ENCODE measurements at regions not wholly inside any gene's neighbourhood (a gene's known extent, or its start where the extent isn't known, plus 50 kb on each side); places are given as distances from the start of the nearest gene placed in this dataset.

- no peak for DNase-seq
Measured at GRCh38 chr13:104065328-104065727, 999.1 kb upstream of the SLC10A2 start.

- DNase-seq: no peak
Measured at GRCh38 chr13:104057861-104058260, 991.6 kb upstream of the SLC10A2 start.

DNA sequence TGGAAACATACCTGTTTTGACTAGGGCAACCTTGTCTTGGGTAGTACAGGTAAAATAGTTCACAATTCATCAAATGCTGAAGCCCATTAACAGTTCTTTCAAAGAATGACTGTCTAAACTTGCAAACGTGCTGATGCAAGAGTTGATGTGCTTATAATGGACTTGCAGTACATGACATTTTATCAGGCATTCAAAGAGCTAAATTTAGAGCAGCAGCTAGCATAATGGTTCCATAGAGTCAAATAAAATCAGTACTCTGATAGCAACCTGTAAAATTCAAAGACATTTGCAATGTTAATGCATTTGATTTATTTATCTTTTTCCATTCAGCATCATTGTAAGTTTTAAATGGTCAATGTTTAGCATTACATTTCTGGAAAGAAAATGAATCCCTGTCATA lies 979.7 kb upstream of the SLC10A2 start:
- no peak for DNase-seq

DNA sequence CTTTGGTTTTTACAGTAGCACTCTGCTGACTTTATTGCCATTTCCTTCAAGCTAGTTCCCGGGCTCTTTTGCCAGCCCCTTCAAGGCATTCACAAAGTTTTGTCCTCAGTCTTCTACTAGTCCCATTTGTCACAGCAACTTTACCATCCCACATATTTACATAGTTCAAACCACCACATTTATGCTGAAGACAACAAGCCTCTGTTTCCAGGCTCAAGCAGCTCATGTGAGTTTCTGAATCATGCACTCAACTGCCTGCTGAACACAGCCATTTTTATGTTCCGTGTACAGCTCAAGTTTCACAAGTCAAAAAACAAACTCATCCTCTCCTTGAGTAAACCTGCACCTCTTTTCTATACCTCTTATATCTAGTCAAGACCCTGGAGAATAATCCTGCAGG lies 977.0 kb upstream of the SLC10A2 start:
- no peak for DNase-seq

GRCh38 chr13:104034891-104035290 lies 968.7 kb upstream of the SLC10A2 start:
- no peak for DNase-seq

DNA sequence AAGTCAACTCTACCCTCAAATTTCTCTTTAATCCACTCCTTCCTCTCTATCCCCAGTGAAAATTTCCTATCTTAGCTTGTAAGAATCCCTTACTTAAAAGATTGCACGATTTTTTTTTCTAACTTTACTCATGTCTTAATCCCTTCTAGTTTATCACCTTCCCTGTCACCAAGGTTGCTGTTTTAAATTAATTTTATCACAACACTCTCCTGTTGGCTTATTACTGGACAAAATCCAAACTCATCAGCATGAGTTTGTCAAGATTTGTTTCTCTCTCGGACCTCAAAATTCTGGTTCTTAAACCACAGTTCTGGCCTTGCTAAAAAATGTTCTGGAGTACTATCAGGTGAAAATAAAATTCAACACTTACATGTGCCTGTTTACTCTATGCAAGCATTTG lies 959.1 kb upstream of the SLC10A2 start:
- DNase-seq: no peak

DNA sequence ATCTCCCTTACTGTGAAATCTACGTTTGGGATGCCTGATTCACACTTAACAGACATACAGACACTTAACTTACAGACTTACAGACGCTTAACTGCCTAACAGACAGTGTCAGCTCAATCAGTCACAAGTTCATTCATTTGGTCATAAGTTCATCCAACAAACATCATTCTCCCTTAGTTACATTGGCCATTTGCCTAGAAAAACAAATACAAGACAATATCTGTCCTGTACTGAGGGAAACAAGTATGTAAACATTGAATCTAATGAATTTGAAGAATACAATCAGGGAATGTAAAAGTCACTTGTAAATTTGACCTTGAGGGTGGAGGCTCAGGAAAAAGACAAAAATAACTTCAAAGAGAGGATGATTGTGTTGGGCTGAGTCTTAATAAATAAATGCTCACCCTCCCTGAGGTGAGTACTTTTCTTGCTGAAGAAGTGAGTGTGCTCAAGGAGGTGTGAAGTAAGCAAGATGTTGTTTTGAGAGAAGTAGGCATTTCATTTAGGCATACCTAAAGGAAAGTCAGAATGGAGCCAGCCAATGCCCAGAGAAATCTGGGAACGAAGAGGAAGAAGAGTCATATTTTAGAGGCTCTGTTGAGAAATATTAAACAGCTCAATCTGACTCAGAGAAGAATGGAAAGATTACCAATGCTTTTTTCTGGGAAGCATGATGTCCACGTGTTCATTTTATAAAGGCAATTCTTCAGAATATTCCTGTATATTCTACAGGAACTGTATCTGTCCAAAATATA lies 958.4 kb upstream of the SLC10A2 start:
- DNase-seq: no peak

- DNase-seq: no peak
Measured at GRCh38 chr13:104021806-104022397, 955.7 kb upstream of the SLC10A2 start.

DNA sequence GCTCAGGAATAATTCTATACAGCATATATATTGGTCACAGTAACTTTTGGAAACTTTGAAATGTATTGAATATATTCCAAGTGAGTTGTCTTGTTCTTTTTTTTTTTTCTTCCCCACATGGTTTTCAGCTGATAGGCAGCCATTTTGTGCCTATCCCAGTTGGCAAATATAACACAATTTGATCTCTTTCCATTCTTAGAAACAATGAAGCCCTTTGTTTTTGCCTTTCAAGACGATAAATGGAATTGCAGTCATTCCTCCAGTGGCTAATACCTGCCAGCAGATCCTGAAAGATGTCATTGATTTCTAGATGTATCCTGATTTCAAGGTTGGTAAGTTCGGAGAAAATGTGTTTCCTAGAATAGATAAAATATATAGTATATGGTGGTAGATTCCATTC lies 951.1 kb upstream of the SLC10A2 start:
- no peak for DNase-seq

DNA sequence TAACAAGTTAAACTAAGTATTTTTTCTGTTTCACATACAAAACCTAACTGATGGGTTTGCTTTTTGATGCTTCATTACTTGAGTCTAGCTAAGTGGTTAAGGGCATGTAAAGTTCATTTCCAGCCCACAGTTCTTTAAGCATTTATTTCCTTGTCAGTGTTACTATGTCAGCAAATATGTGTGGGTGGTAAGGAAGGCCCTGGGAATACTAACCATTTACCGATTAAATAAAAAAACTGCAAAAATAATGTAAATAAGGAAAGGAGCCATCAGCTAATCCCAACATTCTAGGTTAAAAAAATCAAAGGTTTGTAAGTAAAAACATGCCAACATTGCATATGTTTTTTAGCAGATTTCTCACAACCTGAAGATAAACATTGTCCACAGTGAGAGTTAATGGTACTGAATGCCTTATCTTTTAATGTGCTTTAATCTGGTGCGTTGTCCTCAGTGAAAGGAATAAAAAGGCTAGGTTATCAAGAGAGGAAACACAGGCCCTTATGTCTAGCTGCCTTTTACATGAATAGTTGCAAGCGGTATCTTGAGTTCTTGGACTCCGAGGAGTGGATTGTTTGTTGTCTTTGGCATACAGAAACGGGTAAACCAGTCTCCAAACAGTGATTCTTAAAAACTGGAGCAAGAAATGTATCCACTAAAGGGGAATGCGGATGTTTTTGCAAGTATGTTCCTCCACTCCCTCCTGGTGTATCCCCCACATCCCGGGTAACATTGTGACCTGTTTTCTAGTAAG lies 949.6 kb upstream of the SLC10A2 start:
- DNase-seq: no peak

- no peak for DNase-seq
Measured at GRCh38 chr13:104014803-104015645, 948.8 kb upstream of the SLC10A2 start.

- DNase-seq: no peak
Measured at GRCh38 chr13:104011505-104012241, 945.5 kb upstream of the SLC10A2 start.

- no peak for DNase-seq
Measured at GRCh38 chr13:104008541-104009435, 942.6 kb upstream of the SLC10A2 start.

GRCh38 chr13:104008075-104008474 lies 941.9 kb upstream of the SLC10A2 start:
- no peak for DNase-seq

GRCh38 chr13:104006625-104007075 lies 940.4 kb upstream of the SLC10A2 start:
- no peak for DNase-seq

- DNase-seq: no peak
Measured at GRCh38 chr13:104004572-104004971, 938.4 kb upstream of the SLC10A2 start.

DNA sequence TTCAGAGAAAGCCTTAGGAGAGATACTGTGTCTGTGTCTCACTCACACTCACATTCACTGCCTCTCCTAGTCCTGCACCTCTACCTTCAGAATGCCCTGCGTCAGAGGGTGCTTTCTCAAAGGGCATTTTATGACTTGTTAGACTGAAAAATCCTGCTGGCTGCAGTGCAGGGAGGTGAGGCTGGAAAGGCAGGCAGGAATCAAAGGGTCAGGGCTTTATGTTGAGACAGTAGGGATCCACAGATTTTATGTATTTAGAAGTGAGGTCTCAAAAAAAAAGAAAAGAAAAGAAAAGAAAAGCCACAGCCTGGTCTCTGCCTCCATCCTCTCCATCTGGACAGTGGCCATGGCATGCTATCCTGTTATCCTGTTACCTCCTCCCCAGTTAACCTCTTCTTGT lies 936.0 kb upstream of the SLC10A2 start:
- DNase-seq: no peak

DNA sequence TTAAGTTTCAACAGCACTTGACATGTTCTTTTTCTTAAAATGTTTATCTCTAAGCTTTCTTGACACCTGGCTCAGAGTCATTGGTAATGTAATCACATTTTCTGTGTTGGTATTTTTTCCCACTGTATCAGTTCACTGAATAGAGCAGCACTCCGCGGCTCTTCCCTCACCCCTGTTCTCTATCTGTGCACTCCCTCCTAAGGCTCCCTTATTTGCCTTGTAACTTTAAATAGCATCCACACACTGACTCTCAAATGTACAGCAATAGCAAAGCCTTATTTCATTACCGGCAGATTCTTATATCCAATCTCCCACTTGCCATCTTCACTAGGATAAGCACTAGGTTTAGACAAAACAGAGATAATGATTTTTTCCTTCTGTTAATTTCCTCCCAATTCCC lies 935.5 kb upstream of the SLC10A2 start:
- no peak for DNase-seq

GRCh38 chr13:103996733-103997132 lies 930.5 kb upstream of the SLC10A2 start:
- no peak for DNase-seq

GRCh38 chr13:103983948-103984347 lies 917.7 kb upstream of the SLC10A2 start:
- no peak for DNase-seq

DNA sequence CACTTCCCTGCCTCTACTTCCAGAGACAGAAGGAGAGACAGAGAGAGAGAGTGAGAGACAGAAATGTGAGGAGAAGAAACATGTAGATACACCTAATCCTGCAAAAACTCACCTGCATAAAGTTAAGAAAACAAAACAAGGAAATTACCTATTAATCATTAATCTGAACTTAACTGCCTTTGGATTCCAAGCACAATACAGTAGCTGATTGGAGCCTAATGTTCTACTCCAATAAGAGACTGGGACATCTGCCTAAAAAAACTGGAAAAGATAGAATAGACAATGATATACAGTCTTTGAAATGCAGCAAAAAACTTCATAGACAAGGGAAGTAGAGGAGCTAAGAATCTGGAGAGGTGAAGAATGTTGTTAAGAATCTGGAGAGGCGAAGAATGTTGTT lies 910.2 kb upstream of the SLC10A2 start:
- DNase-seq: no peak
